ENCODE measurements at regions not wholly inside any gene's neighbourhood (a gene's known extent, or its start where the extent isn't known, plus 50 kb on each side); places are given as distances from the start of the nearest gene placed in this dataset.

- no peaks in the 10 kb centered on the region for H3K4me1 Mint-ChIP-seq
- ChIA-PET POLR2A (no interaction called here), CTCF (no interaction called here)
- H3K9me3 Mint-ChIP-seq (ENCODE audit: low read depth): no peaks in the 10 kb centered on the region
- H3K4me3 Mint-ChIP-seq: no peak overlapping the region
- H3K36me3 Mint-ChIP-seq (ENCODE audit: low read depth): no peaks in the 10 kb centered on the region
- ATAC-seq (no peak), DNase-seq (no peak)
- peaks cover 4% of the 10 kb centered on the region for H3K27me3 Mint-ChIP-seq
- intact Hi-C loops (cut with DNase I, micrococcal nuclease): loop anchor here (1.0 kb wide), 2 partner anchors 9 to 10 kb away; no protein-coding TSS in a partner anchor
- no peak overlapping the region for H3K27ac Mint-ChIP-seq
Observed at GRCh38 chr9:79240774-79241173, 331.0 kb upstream of the TLE4 start.

- intact Hi-C loops (cut with DNase I, micrococcal nuclease): no loop called here
- H3K9me3 Mint-ChIP-seq (ENCODE audit: low read depth): no peaks in the 10 kb centered on the region
- H3K27ac Mint-ChIP-seq: no peak overlapping the region
- ATAC-seq (no peak), DNase-seq (no peak)
- ChIA-PET POLR2A (no interaction called here), CTCF (interaction anchor here (0.6 kb wide), 1 partner anchor 1726 kb away, joined by 3 read pairs; no protein-coding TSS in a partner anchor)
- H3K36me3 Mint-ChIP-seq (ENCODE audit: low read depth): no peaks in the 10 kb centered on the region
- no peaks in the 10 kb centered on the region for H3K4me1 Mint-ChIP-seq
- peaks cover 11% of the 10 kb centered on the region for H3K27me3 Mint-ChIP-seq
- H3K4me3 Mint-ChIP-seq: no peak overlapping the region
Observed at GRCh38 chr9:79242489-79242888, 329.3 kb upstream of the TLE4 start.

GRCh38 chr9:79246170-79246569 is 325.6 kb upstream of the TLE4 start:
- ChIA-PET POLR2A (no interaction called here), CTCF (no interaction called here)
- no peak overlapping the region for H3K4me3 Mint-ChIP-seq
- H3K4me1 Mint-ChIP-seq: no peaks in the 10 kb centered on the region
- intact Hi-C loops (cut with DNase I, micrococcal nuclease): no loop called here
- H3K27me3 Mint-ChIP-seq: peaks cover 14% of the 10 kb centered on the region
- no peaks in the 10 kb centered on the region for H3K9me3 Mint-ChIP-seq (ENCODE audit: low read depth)
- H3K36me3 Mint-ChIP-seq (ENCODE audit: low read depth): no peaks in the 10 kb centered on the region
- H3K27ac Mint-ChIP-seq: no peak overlapping the region
- DNase-seq: no peak
- ATAC-seq: no peak

- ATAC-seq: no peak
- H3K27me3 Mint-ChIP-seq: peaks cover 14% of the 10 kb centered on the region
- no peaks in the 10 kb centered on the region for H3K36me3 Mint-ChIP-seq (ENCODE audit: low read depth)
- no peaks in the 10 kb centered on the region for H3K4me1 Mint-ChIP-seq
- ChIA-PET CTCF (no interaction called here), POLR2A (interaction anchor here (0.7 kb wide), 1 partner anchor 26 kb away, joined by 3 read pairs; no protein-coding TSS in a partner anchor)
- intact Hi-C loops (cut with DNase I, micrococcal nuclease): no loop called here
- no peak for DNase-seq
- H3K4me3 Mint-ChIP-seq: no peak overlapping the region
- H3K9me3 Mint-ChIP-seq (ENCODE audit: low read depth): no peaks in the 10 kb centered on the region
- H3K27ac Mint-ChIP-seq: no peak overlapping the region
Observed at GRCh38 chr9:79247021-79247420, 324.7 kb upstream of the TLE4 start.

GRCh38 chr9:79250806-79251205 is 321.0 kb upstream of the TLE4 start:
- Mint-ChIP-seq H3K4me3 (no peak overlapping the region), H3K9me3 (ENCODE audit: low read depth) (no peaks in the 10 kb centered on the region), H3K27me3 (peaks cover 11% of the 10 kb centered on the region), H3K27ac (no peak overlapping the region), H3K4me1 (no peaks in the 10 kb centered on the region), H3K36me3 (ENCODE audit: low read depth) (no peaks in the 10 kb centered on the region)
- DNase-seq (no peak), ATAC-seq (no peak)
- intact Hi-C loops (cut with DNase I, micrococcal nuclease): no loop called here
- ChIA-PET POLR2A (no interaction called here), CTCF (no interaction called here)

GRCh38 chr9:79254900-79255650 is 316.7 kb upstream of the TLE4 start:
- H3K4me1 Mint-ChIP-seq: no peaks in the 10 kb centered on the region
- ATAC-seq (no peak), DNase-seq (no peak)
- H3K27me3 Mint-ChIP-seq: peaks cover 12% of the 10 kb centered on the region
- ChIA-PET CTCF (no interaction called here), POLR2A (no interaction called here)
- no peak overlapping the region for H3K27ac Mint-ChIP-seq
- no peak overlapping the region for H3K4me3 Mint-ChIP-seq
- H3K36me3 Mint-ChIP-seq (ENCODE audit: low read depth): no peaks in the 10 kb centered on the region
- H3K9me3 Mint-ChIP-seq (ENCODE audit: low read depth): no peaks in the 10 kb centered on the region
- intact Hi-C loops (cut with DNase I, micrococcal nuclease): no loop called here

GRCh38 chr9:79255651-79256260 is 316.0 kb upstream of the TLE4 start:
- POLR2A ChIA-PET: no interaction called here
- Mint-ChIP-seq H3K27me3 (peaks cover 14% of the 10 kb centered on the region), H3K4me3 (no peak overlapping the region), H3K4me1 (no peaks in the 10 kb centered on the region), H3K27ac (no peak overlapping the region), H3K36me3 (ENCODE audit: low read depth) (no peaks in the 10 kb centered on the region), H3K9me3 (ENCODE audit: low read depth) (no peaks in the 10 kb centered on the region)
- DNase-seq (no peak), ATAC-seq (no peak)
- CTCF ChIA-PET: no interaction called here
- intact Hi-C loops (cut with DNase I, micrococcal nuclease): no loop called here

GRCh38 chr9:79256691-79257213 is 315.0 kb upstream of the TLE4 start:
- no peaks in the 10 kb centered on the region for H3K4me1 Mint-ChIP-seq
- H3K4me3 Mint-ChIP-seq: no peak overlapping the region
- no peaks in the 10 kb centered on the region for H3K9me3 Mint-ChIP-seq (ENCODE audit: low read depth)
- intact Hi-C loops (cut with DNase I, micrococcal nuclease): no loop called here
- H3K36me3 Mint-ChIP-seq (ENCODE audit: low read depth): no peaks in the 10 kb centered on the region
- no peak overlapping the region for H3K27ac Mint-ChIP-seq
- ATAC-seq (no peak), DNase-seq (no peak)
- POLR2A ChIA-PET: no interaction called here
- CTCF ChIA-PET: no interaction called here
- peaks cover 20% of the 10 kb centered on the region for H3K27me3 Mint-ChIP-seq

- POLR2A ChIA-PET: no interaction called here
- Mint-ChIP-seq H3K27ac (no peak overlapping the region), H3K27me3 (peaks cover 22% of the 10 kb centered on the region), H3K9me3 (ENCODE audit: low read depth) (no peaks in the 10 kb centered on the region), H3K36me3 (ENCODE audit: low read depth) (no peaks in the 10 kb centered on the region), H3K4me3 (no peak overlapping the region), H3K4me1 (no peaks in the 10 kb centered on the region)
- CTCF ChIA-PET: no interaction called here
- no peak for DNase-seq
- intact Hi-C loops (cut with DNase I, micrococcal nuclease): no loop called here
- no peak for ATAC-seq
Observed at GRCh38 chr9:79257228-79257781, 314.5 kb upstream of the TLE4 start.

GRCh38 chr9:79257790-79258351 is 313.9 kb upstream of the TLE4 start:
- Mint-ChIP-seq H3K36me3 (ENCODE audit: low read depth) (no peaks in the 10 kb centered on the region), H3K9me3 (ENCODE audit: low read depth) (no peaks in the 10 kb centered on the region), H3K4me1 (no peaks in the 10 kb centered on the region), H3K27ac (no peak overlapping the region), H3K4me3 (no peak overlapping the region), H3K27me3 (peaks cover 20% of the 10 kb centered on the region)
- POLR2A ChIA-PET: no interaction called here
- no peak for DNase-seq
- intact Hi-C loops (cut with DNase I, micrococcal nuclease): no loop called here
- no peak for ATAC-seq
- CTCF ChIA-PET: no interaction called here

- no peak overlapping the region for H3K4me3 Mint-ChIP-seq
- no peaks in the 10 kb centered on the region for H3K9me3 Mint-ChIP-seq (ENCODE audit: low read depth)
- H3K36me3 Mint-ChIP-seq (ENCODE audit: low read depth): no peaks in the 10 kb centered on the region
- no peak overlapping the region for H3K27ac Mint-ChIP-seq
- ATAC-seq (no peak), DNase-seq (no peak)
- ChIA-PET CTCF (no interaction called here), POLR2A (no interaction called here)
- no peaks in the 10 kb centered on the region for H3K4me1 Mint-ChIP-seq
- H3K27me3 Mint-ChIP-seq: peaks cover 27% of the 10 kb centered on the region
- intact Hi-C loops (cut with DNase I, micrococcal nuclease): no loop called here
Observed at GRCh38 chr9:79259858-79260257, 311.9 kb upstream of the TLE4 start.

- ChIA-PET POLR2A (no interaction called here), CTCF (no interaction called here)
- Mint-ChIP-seq H3K27me3 (peaks cover 30% of the 10 kb centered on the region), H3K36me3 (ENCODE audit: low read depth) (no peaks in the 10 kb centered on the region), H3K9me3 (ENCODE audit: low read depth) (no peaks in the 10 kb centered on the region), H3K27ac (no peak overlapping the region), H3K4me1 (no peaks in the 10 kb centered on the region), H3K4me3 (no peak overlapping the region)
- no peak for ATAC-seq
- DNase-seq: no peak
- intact Hi-C loops (cut with DNase I, micrococcal nuclease): no loop called here
Observed at GRCh38 chr9:79263628-79264027, 308.1 kb upstream of the TLE4 start.
